Ramos (cell line): ENCODE measurements at regions not wholly inside any gene's neighbourhood (a gene's known extent, or its start where the extent isn't known, plus 50 kb on each side); places are given as distances from the start of the nearest gene placed in this dataset.
"Not testable (repeated sequence)": the region's sequence is repeated elsewhere in the genome, so short reads cannot be mapped to it uniquely, and the experiment has no call there.

Source experiments
- in situ Hi-C: fragments of 300-500 bp; cut with MboI; formaldehyde crosslinking; loops from one replicate; pipeline ENCODE4 v1.14.3; 2022; ENCODE audit warnings: low sequenced_read_pairs; ENCODE audit not compliant: unreplicated experiment

- in situ Hi-C loops: no loop called here
Measured at GRCh38 chr2:5592916-5593315, 99.3 kb upstream of the SOX11 start.

GRCh38 chr2:5594249-5594695 is 97.9 kb upstream of the SOX11 start:
- in situ Hi-C loops: no loop called here

- in situ Hi-C loops: no loop called here
Measured at GRCh38 chr2:5596868-5597267, 95.3 kb upstream of the SOX11 start.

GRCh38 chr2:5598156-5598555 is 94.0 kb upstream of the SOX11 start:
- in situ Hi-C loops: no loop called here

GRCh38 chr2:5609201-5609600 is 83.0 kb upstream of the SOX11 start:
- in situ Hi-C loops: no loop called here

GRCh38 chr2:5612666-5613065 is 79.5 kb upstream of the SOX11 start:
- in situ Hi-C loops: no loop called here

- in situ Hi-C loops: no loop called here
Measured at GRCh38 chr2:5616019-5616418, 76.2 kb upstream of the SOX11 start.

GRCh38 chr2:5617358-5617757 is 74.8 kb upstream of the SOX11 start:
- in situ Hi-C loops: no loop called here

- in situ Hi-C loops: no loop called here
Measured at GRCh38 chr2:5617796-5618195, 74.4 kb upstream of the SOX11 start.

GRCh38 chr2:5618271-5618670 is 73.9 kb upstream of the SOX11 start:
- in situ Hi-C loops: no loop called here

GRCh38 chr2:5625556-5626065 is 66.6 kb upstream of the SOX11 start:
- in situ Hi-C loops: not testable (repeated sequence)

GRCh38 chr2:5628484-5628883 is 63.7 kb upstream of the SOX11 start:
- in situ Hi-C loops: not testable (repeated sequence)

GRCh38 chr2:5629510-5629909 is 62.7 kb upstream of the SOX11 start:
- in situ Hi-C loops: not testable (repeated sequence)

- in situ Hi-C loops: not testable (repeated sequence)
Measured at GRCh38 chr2:5637051-5637450, 55.1 kb upstream of the SOX11 start.
